ENCODE measurements at regions not wholly inside any gene's neighbourhood (a gene's known extent, or its start where the extent isn't known, plus 50 kb on each side); places are given as distances from the start of the nearest gene placed in this dataset.

DNA sequence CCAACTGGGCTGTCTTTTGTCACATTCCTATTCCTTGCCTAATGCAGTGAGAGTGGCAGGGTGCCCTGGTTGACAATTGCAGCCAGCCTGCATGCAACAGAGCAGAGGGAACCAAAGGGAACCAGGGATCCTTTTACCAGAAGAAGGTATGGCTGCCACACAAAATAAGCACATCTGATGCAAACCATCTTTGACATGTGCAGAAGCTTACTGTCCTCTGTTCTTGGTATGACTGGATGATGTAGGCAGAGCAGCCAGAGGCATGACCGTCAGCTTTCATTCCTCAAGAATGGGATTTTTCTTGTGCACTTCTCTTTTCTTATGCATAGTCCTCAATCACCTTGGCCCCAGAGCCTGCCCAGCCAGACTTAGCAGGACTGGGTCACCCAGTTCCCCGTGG lies 116.1 kb downstream of the UQCRFS1 start:
- DNase-seq: no peak

DNA sequence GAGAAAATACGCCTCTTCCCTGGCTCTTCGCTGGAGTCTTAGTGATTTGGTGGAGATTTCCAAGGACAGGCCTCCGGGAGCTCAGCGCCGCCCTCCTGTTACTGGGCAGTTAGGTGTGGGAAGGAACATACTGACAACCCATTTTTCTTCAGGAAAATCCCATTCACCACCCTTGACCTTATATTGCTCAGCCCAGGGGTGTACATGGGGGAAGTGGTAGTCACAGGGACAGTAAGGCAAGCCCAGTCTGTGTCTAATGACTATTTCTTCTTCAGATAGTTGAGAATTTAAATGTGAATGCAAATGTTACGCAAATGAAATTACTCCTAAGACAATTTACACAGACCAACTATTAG lies 119.4 kb downstream of the UQCRFS1 start:
- DNase-seq: no peak

DNA sequence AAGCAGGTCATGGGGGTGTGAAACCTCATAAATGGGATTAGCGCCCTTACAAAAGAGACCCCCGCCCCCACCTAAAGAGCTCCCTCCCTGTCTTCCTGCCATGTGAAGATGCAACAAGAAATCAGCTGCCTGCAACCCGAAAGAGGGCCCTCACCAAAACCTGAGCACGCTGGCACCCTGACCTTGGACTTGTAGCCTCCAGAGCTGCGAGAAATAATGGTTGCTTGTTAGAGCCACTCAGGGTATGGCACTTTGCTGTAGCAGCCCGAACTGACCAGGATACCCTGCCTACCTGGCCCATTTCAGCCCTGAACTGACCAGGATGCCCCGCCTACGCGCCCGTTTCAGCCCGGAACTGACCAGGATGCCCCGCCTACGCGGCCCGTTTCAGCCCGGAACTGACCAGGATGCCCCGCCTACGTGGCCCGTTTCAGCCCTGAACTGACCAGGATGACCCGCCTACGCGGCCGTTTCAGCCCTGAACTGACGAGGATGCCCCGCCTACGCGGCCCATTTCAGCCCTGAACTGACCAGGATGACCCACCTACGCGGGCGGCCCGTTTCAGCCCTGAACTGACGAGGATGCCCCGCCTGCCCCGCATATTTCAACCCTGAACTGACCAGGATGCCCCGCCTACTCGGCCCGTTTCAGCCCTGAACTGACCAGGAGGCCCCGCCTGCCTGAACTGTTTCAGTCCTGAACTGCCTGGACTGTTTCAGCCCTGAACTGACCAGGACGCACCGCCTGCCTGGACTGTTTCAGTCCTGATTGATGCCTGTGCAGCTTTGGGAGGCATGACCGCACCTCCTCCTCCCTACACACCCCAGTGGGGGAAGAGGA lies 120.0 kb downstream of the UQCRFS1 start:
- DNase-seq: no peak

DNA sequence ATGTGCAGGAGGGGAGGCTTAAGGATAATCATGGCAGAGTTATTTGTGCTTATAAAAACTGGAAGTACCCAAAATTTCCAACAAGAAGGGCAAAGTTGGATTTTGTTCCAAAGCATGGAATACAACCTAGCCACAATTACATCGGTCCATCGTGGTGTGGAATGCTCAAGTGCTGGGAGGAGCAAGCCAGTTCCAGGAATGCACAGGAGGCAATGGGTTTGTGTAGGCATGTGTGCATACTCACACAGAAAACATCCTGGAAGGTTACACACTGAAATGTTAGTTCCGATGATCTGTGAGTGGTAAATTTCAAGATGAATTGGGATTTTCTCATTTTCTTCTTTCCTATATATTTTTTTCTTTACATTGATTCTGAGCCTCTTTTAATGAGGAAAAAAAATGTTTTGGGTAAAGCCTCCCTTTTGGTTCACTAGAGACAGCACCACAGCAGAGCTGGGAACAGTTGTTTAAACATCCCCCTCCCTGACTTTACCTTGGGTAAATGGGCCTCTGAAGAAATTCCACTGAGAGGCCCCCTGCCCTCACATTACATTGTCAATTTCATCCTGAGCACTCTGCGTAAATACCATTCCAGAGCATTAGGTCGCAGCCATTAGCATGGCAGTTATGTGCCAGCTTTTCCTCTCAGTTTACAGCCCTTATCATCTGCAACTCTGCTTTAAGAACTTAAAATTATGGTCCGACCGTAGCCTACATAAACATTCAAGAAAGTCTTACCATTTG lies 122.0 kb downstream of the UQCRFS1 start:
- DNase-seq: no peak

DNA sequence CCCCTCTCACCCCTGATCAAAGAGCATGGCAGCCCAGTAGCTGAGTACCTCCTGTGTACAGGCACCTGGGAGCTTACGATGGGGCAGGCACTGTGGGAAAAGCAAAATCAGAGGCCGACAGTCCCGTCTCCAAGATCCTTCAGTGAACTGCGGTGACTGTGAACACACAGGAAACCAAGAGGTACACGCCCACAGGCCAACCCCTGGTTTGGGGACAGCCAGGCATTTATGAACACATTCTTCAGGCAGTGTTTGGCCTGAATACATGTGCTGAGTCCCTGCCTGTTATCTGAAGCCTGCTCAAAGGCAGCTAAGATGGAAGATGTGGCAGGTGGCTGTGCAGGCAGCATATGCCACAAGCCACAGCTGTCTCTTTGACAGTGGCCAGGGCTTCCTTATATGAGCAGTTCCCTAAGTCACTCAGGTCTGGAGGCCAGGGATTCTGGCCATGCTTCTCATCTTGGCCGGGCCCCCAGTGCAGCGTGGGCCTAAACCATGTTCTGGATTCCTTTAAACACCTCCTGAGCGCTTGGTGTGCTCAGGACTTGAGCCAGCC lies 123.6 kb downstream of the UQCRFS1 start:
- DNase-seq: no peak

DNA sequence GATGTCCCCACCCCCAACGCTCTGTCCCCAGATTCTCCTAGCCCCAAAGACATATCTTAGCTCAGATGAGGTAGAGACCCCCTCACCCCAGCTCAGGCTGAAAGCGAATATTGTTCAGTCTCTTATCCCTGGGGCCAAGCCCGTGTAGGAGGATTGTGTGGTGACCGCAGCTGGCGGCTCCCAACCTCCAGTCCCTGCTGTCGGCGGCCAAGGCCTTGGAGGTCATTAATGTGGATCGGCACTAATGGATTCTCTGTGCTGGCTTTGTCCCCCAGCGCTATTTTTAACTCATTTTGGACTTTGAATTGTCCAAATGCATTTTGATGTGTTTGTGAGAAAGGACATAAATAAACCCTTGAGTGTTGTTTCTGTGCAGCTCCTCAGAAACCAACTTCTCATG lies 124.2 kb downstream of the UQCRFS1 start:
- DNase-seq: peak in 2 of 56 donors; percentile 2 to 12

DNA sequence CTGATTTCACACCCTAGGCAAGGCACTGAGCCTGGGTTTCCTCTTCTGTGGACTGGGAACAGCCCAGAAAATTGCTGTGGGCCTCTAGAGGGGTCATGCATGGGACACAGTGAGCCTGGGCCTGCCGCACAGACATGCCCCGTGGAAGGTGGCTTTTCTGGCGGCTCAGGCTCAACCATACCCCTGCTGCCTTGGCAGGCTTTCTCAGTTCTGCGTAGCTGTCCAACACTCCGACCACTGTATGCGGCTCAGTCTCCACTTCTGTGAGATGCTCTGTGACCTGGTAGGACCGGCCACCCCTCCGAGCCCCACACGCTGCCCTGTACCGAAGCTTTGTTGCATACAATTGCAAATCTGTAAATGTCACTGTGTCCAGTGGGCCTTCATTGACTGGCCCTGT lies 126.3 kb downstream of the UQCRFS1 start:
- no peak for DNase-seq

DNA sequence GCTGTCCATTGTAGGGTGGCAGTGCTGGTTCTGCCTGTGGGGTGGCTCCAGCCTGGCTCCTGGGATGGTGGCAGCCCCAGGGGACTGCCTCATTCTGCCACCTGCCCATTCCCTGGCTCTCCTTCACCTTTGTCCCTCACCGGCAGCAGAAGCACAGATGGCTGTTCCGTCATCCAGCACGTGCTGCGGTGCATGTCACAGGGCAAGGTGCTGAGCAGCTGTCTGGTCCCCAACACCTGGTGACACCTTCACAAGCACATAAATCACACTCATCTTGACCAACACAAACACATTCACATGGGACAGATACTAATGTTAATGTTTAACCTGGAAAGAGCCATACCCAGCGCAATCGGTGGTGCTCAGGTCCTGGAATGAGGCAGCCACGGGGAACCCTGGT lies 126.8 kb downstream of the UQCRFS1 start:
- no peak for DNase-seq

DNA sequence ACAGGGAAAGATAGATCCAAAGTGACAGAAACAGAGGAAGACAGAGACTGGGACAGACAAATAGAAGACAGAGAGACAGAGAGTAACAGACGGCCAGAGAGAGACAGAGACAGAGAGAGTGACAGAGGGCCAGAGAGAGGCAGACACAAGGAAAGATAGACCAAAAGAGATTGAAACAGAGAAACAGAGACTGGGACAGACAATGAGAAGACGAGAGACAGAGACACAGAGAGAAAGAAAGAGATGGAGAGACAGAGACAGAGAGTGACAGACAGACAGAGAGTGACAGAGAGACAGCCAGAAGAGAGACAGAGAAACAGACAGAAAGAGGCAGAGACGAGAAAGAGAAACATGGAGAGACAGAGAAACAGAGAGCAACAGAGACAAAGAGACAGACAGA lies 127.3 kb downstream of the UQCRFS1 start:
- DNase-seq: no peak

DNA sequence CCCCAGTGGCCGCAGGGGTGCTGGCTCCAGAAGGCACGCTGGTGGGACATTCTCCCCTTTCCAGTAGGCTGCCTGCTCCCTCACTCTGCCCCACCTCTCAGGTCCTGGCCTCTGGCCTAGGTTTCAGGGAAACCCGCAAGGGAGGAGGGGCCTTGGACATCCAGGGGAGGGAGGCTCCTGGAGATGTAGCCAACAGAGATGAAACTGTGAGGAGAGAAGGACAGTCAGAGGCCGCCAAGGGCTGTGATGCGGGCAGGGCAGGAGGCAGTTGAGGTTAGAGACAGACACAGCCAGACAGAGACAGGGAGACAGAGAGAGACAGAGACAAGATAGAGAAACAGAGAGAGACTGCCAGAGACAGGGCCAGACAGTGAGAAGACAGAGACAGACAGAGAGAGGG lies 127.7 kb downstream of the UQCRFS1 start:
- DNase-seq: no peak

DNA sequence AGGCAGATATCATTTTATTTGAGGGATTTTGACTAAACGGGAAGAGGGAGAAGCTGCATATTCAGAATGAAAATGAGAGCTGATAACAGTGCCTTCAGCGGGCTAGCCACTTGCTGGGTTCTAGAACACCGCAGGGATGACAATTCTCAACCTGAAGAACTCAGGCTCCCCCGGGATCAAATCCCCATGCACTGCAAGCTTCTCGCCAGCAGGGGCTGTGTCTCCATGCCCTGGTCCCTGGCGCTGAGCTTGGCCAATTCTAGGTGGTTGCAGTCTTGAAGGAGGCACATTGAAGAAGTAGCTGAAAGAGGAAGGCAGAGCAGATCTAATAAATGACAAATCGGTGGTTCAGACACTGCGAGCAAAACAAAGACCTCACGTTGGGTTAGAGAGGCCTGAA lies 128.7 kb downstream of the UQCRFS1 start:
- no peak for DNase-seq

DNA sequence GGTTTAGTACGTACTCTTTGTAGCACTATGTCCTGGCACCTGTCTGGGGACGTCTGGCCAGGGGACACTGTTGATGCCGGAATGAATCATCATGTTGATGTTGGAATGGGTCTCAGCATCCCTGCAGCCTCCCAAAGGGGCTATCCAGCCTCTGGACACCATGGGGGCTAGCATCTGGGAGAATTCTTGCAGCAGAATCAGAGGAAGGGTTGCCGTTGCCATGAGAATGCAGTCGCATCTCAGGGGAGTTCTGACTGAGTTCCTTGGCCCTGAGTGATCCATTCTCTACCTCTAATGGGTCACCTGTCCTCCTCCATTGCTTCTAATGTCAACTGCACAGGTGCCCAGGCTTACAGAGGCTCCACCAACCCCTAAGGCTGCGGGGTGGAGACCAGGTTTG lies 129.1 kb downstream of the UQCRFS1 start:
- no peak for DNase-seq

DNA sequence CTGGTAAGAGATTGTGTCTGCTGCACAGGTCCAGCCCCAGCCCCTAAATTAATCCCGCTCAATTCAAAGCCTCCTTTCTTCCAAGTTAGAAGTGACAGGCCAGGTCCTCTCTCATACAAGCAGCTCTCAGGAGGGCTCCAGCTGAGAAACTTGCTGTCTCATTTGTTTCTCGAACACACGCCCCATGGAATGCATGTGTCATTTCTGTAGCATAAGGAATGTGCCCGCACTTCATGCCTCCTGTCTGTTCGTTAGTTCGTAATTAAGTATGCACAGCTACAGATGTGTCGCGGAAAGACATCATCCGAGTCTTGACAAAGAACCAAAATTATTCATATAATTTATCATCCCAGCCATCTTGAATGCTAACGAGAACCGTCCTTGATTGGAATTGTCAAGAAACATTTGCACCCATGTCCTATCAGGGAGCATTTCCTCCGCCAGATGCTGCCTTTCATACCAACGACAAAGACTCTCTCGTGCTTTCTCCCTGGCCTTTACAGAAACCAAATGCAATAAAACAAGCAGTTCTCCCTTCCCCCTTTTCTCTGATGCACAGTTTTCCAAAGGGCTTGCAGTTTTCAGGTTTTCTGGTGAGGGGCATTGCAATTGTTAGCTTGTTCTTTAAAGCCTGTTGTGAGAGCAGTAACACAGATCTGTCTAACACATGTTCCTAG lies 133.5 kb downstream of the UQCRFS1 start:
- DNase-seq: no peak

DNA sequence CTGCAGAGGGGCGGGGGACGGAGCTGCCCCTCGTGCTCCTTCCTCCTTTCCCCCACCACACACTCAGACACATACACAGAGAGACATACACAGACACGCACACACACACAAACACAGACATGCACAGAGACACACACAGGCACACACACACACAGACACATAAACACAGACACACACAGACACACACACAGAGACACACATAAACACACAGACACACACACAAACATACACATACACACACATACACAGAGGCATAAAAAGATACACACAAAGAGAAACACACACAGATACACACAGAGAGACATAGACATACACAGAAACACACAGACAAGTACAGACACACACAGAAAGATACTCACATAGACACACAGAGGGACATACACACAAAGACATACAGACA lies 136.0 kb downstream of the UQCRFS1 start:
- DNase-seq: no peak

DNA sequence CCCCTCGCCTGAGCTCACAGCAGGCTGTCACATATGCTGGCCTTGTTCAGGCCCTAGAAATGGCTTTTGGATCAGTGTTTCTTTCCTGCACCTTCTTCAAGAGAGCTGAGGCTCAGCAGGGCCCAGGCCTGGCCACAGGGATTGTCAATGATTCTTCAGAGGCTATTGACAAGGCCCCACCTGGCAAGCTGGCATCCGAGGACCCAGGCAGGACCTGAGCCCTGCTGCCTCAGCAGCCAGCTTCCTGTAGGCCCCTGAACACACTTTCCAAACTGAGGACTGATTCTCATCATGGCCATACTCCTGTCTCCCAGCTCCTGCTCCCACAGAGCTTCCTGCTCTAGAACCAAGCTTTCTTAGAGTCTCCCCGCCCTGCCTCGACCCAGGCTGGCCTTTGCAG lies 136.8 kb downstream of the UQCRFS1 start:
- no peak for DNase-seq

DNA sequence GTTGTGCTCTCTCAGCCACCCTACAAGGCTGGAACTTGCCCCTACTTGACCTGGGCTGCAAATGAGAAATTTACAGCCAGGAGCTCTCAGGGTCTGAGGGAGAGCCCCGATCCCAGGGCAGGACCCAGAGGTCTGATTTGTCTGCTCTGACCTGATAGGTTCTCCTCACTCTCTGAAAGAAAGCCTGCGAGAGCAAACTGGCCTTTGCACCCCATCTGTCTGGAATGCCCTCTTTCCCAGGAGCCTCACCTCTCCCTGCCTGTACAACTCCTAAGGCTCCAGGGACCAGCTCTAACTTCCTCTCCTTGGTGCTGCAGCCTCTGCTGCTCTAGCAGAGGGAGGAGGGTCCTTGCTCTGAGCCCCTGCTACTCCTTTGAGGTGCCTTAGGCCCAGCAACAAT lies 137.8 kb downstream of the UQCRFS1 start:
- no peak for DNase-seq

DNA sequence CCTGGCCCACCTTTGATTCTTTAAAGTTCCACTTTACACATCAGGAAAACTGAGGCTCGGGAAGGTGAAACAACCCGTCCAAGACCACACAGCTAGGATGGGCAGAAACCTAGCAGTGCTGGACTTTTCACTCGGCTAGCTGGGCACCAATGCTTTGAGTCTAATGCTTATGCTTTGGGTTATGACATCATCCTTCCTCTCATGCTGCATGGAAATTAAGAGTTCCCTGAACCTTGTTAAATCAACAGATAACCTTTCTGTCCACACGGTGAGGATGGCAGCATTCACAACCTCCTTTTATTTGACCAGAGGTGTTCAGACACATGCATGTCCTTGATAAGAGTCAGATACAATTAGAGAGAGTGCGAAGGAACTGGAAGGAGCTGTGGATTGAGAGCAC lies 138.4 kb downstream of the UQCRFS1 start:
- no peak for DNase-seq

DNA sequence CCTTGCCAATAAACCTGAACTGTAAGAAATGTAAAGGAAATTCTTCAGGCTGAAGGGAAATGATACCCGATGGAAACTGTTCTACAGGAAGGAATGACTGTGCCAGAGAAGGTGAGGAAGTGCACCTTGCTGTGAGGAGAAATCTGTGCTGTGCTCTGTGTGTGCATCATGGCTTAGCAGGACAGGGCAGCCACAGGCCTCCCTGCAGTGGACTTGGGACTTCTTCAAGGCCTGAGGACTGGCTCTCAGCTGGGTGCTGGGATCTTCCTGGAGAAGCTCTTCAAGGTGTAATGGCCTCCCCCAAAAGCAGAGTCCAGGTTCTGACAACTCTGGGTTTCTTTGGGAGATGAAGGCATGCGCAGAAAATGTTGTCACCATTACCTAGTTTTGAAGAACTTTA lies 145.1 kb downstream of the UQCRFS1 start:
- DNase-seq: no peak

DNA sequence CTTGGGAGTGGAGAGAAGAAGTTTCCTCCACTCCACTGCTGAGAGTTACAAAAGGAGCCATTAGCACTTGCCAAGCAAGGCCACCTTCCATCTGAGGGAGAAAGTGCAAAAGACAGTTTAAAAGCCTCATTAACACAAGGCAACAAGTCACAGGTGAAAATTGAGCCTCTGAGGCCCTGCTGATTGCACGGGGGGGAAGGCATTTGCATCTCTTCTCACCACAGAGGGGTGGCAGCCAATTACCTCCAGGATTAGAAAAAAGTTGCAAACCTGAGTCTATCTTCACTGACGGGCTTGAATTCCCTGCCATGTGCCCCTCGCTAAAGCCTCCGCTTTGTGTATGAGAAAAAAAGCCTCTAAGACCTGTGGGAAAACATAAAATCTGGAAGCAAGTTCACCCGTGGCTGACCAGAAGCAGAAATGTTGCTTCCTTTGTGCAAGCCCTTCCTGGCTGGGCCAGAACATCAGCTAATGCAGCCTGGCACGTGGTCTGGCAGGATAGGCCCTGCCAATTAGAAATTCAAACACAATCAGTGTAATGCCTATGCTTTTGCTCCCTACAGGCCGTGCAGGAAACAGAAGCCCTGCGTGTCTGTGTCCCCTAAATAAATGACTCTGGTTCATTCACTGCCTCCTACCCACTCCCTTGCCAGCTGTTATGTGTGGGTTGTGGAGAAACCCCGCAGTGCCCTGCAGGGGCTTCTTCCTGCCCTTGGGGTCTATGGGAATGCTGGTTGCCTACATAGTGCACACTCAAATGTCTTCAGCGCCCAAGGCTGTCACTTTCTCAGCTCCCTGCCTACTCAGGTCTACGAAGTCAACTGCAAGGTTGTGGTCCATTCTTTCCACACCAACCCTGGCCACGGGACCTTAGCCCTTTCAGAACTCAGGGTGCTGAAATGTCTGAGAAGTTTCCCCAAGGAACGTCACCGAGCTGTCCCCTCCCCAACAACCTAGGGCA lies 150.2 kb downstream of the UQCRFS1 start:
- DNase-seq: peak in 5 of 56 donors; percentile 5 to 18 (median 14)

DNA sequence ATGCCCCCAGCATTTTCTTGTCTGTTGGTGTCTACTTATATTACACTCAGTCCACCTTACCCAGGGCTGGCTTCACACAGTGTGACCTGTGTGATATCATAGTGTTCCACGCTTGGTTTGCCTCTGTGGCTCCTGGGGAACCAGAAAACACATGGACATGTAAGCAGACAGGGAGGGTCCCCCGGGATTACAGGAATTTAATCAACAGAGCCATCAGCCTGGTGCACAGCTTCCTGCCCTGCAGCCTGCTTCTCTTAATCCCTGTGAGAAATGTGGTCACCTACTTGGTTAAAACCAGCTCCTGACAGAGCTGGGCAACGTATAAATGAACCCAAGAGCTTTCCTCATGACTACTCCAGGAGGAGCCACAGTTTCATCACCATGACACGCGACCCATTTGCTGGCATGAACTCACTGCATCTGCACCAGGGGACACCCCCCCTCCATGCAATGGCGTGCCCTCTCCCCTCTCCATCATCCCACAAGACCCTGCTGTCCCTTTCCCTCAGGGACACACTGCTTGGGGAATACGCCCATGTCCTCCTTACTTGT lies 152.1 kb downstream of the UQCRFS1 start:
- no peak for DNase-seq

DNA sequence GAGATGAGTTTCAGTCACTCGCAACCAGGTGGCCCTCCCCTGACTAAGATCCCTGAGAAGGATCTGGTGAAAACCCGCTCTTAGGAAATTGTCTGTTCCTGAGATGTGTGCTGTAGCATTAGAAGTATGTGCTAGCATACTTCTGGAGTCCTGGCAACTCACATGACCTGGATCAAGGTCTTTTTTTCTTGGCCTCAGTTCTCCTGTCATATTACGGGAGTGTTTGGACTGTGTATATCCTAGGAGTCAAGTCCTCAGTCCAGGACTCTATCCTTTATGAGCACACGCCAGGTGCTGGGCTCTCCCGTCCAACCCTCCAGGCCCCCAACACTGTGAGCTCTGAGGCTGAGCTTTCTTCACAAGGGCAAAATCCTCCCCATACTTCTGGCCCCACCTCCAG lies 156.4 kb downstream of the UQCRFS1 start:
- DNase-seq: no peak

Data from amygdala (tissue), 56 donors.